Activated gamma-delta T cell treated with Interleukin-2 at 50 U/mL for 16 hours (primary cell): ENCODE measurements at regions not wholly inside any gene's neighbourhood (a gene's known extent, or its start where the extent isn't known, plus 50 kb on each side); places are given as distances from the start of the nearest gene placed in this dataset.
"Not testable (repeated sequence)": the region's sequence is repeated elsewhere in the genome, so short reads cannot be mapped to it uniquely, and the experiment has no call there.

ENCODE experiments used
- DNase-seq: peaks from one replicate; pipeline ENCODE4 v3.0.0-alpha.2; 2020

DNA sequence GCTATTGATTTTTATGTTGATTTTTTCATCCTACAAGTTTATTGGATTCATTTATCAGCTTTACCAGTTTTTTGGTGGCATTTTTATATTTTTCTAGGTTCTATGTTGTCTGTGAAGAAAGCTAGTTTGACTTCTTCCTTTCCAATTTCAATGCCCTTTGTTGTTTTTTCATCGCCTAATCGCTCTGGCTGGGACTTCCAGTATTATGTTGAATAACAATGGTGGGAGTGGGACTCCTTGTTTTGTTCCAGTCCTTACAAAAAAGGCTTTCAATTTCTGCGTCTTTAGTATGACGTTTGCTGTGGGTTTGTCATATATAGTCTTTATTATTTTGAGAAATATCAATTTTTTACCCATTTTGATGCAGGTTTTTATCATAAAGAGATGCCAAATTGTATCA is 175.6 kb upstream of the CCNH start:
- no peak for DNase-seq

DNA sequence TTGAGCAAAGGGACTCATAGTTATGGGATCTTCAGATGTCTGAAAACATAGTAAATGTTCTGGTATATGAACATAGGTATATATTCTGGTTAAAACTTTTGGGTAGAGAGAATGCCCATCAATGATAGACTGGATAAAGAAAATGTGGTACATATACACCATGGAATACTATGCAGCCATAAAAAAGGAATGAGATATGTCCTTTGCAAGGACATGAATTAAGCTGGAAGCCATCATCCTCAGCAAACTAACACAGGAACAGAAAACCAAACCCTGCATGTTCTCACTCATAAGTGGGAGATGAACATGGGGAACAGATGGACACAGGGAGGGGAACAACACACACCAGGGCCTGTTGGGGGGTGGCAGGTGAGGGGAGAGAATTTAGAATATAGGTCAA is 171.0 kb upstream of the CCNH start:
- not testable (repeated sequence) for DNase-seq

DNA sequence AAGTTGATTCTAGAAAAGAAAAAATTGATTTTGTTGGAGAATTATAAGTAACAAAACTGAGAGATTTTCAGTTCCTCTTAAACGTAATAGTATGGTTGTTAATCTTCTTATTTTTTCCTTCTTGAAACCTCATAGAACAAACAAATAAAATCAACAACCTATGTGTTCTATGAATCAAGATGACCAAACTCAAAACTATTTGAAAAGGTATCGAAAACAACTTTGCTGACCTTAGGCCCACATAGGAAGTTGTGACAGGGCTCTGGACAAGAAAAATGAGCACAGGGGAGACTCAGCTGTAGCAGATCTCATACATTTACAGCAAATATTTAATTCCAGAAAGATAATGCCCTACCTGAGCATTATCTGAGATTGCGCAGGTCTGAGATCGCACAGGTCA is 169.4 kb upstream of the CCNH start:
- DNase-seq: no peak

GRCh38 chr5:87581661-87582060 is 168.9 kb upstream of the CCNH start:
- DNase-seq: no peak

DNA sequence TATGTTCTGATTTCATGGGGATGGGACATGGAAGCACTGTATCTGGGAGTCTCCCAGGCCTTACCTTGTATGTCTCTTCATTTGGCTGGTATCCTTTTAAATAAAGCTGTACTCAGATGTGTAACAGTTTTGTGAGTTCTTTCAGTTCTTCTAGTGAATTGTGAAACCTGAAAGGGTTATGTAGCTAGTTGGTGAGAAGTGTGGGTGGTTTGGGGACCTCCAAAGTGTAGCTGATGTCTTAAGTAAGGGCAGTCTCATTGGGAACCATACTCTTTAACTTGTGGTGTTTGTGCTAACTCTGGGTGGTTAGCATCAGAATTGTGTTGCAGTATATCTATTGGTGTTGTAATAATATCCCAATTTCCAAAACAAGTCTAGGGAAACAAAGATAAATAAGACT is 166.9 kb upstream of the CCNH start:
- no peak for DNase-seq

DNA sequence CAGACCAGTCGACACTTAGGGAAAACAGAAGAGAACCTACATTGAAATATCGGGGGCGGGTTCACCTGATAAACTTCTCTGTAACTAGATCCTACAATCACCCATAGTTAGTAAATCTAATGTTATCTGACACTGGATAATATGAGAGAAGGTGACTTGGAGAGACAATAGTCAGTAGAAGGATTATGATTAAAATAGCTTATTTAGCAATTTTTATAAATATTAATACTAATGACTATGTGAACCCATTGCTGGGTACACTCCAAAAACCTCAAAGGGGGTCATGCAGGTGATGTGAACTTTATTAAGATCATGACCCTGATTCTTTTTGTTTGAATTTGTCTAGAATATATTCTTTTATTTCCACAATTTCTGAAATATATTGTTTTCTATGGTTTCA is 164.1 kb upstream of the CCNH start:
- DNase-seq: no peak

GRCh38 chr5:87576306-87576705 is 163.6 kb upstream of the CCNH start:
- not testable (repeated sequence) for DNase-seq

GRCh38 chr5:87574106-87574505 is 161.4 kb upstream of the CCNH start:
- DNase-seq: no peak

DNA sequence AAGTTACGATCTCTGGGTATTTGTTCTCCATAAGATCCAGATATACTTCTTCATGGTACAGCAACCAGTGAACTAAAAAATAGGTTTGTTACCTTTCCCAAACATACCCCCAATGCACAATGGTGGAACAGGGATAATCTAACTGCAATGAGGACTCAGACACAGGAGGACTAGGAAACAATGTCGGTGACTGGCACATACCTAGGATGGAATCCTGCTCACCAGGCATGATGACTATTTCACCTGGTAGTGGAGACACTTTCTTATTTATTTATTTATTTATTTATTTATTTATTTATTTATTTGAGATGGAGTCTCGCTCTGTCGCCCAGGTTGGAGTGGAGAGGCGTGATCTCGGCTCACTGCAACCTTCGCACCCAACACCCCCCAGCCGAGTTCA is 159.9 kb upstream of the CCNH start:
- no peak for DNase-seq

GRCh38 chr5:87572090-87572489 is 159.4 kb upstream of the CCNH start:
- no peak for DNase-seq

GRCh38 chr5:87570366-87570765 is 157.6 kb upstream of the CCNH start:
- DNase-seq: no peak

GRCh38 chr5:87562068-87562467 is 149.3 kb upstream of the CCNH start:
- DNase-seq: no peak

- DNase-seq: no peak
Measured at GRCh38 chr5:87560528-87560927, 147.8 kb upstream of the CCNH start.

GRCh38 chr5:87551911-87552310 is 139.2 kb upstream of the CCNH start:
- no peak for DNase-seq

GRCh38 chr5:87541676-87542075 is 128.9 kb upstream of the CCNH start:
- DNase-seq: no peak

GRCh38 chr5:87541033-87541432 is 128.3 kb upstream of the CCNH start:
- DNase-seq: no peak

- DNase-seq: no peak
Measured at GRCh38 chr5:87539839-87540238, 127.1 kb upstream of the CCNH start.

- no peak for DNase-seq
Measured at GRCh38 chr5:87536365-87536764, 123.6 kb upstream of the CCNH start.

GRCh38 chr5:87535706-87536105 is 123.0 kb upstream of the CCNH start:
- no peak for DNase-seq

- no peak for DNase-seq
Measured at GRCh38 chr5:87529486-87530076, 116.9 kb upstream of the CCNH start.

DNA sequence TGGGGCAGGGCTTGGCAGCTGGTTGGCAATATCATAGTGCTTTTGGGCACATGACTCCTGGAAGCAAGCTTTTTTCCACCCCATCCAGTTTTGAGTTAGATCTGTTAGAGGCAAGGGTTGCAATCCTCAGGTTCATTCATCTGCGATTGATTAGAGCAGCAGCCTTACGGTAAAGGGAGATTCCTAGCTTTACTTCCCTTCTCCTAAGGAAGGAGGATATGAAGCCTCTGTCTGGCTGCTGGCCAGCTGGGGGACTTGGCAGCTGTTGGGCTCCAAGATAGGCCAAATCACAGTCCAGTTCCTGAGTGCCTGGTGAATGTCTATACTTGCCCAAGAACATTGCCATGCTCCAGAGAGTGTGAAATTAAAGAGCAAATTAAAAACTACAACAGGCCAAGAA is 113.4 kb upstream of the CCNH start:
- DNase-seq: no peak

- DNase-seq: no peak
Measured at GRCh38 chr5:87524217-87524616, 111.5 kb upstream of the CCNH start.

GRCh38 chr5:87511778-87512177 is 99.0 kb upstream of the CCNH start:
- DNase-seq: not testable (repeated sequence)

- no peak for DNase-seq
Measured at GRCh38 chr5:87503004-87503403, 90.3 kb upstream of the CCNH start.

GRCh38 chr5:87499478-87500410 is 87.0 kb upstream of the CCNH start:
- DNase-seq: no peak
